Urothelium cell line (cell line): ENCODE measurements at regions not wholly inside any gene's neighbourhood (a gene's known extent, or its start where the extent isn't known, plus 50 kb on each side); places are given as distances from the start of the nearest gene placed in this dataset.
"Not testable (repeated sequence)": the region's sequence is repeated elsewhere in the genome, so short reads cannot be mapped to it uniquely, and the experiment has no call there.

Experiments
- DNase-seq: peaks from one replicate; pipeline ENCODE4 v3.0.0; 2011; ENCODE audit warnings: low spot score, mixed read lengths
- FAIRE-seq: peaks from 2 replicates; lab custom pipeline; 2011; peaks lifted over from hg19 to GRCh38; lab: Jason Lieb, UNC

DNA sequence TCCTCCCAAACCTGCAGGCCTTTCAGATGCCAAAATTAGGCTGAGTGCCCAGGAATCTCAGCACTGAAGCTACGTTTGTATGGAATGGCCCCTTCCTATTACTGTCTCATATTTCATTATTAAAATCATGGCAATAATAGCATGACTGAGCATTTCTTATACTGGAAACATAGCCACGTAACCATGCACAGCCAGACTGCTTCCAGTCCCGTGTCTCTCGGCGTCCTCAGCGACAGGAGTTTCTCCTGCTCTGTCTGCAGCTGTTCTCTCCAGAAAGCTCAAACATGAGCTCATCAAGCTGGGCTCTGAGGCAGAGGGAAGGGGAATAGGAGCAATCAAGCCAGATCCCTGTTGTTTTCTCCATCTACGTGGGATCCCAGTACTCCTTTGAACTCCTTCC, 104.0 kb downstream of the CDC7 start:
- DNase-seq (no peak), FAIRE-seq (no peak)

DNA sequence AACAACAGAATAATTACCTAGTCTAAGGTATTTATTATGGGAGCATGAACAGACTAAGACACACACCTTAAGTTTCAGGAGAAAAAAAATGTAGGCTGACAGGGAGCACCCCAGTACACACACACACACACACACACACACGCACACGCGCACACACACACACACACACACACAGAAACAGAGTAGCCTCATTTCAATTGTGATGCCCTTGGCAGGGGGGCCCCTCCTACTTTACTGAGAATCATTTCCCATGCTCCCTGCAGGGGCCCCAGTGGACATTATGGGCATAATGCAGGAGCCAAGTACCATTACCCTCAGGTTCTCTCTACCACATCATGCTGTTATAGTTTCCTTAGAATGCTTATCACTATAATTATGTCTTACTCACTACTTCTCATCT, 104.9 kb downstream of the CDC7 start:
- FAIRE-seq, result no peak
- DNase-seq, result no peak

DNA sequence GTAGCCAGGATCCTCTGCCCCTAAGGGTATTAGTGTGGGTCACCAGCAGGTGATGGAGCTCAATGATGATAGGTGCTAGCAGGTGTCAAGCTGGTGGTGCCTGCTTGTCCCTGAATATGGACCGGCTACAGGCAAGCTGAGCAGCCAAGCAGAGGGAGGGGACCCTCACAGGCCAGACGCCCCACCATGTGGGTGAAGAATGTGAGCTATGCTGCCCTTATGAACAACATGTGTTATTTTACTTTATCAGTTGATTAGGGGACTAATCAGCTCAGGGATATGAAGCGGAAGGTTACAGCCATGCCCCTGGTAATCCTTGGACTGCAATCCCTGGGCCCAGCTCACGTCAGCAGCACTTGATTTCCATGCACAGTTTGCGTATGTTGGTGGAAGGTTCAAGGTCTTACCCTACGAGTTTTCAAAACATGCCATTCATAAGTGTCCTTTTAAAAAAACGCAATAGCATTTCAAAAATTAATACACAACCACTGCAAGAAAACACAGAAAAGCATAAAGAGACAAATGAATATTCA, 106.0 kb downstream of the CDC7 start:
- DNase-seq (no peak), FAIRE-seq (peak; percentile 32)

DNA sequence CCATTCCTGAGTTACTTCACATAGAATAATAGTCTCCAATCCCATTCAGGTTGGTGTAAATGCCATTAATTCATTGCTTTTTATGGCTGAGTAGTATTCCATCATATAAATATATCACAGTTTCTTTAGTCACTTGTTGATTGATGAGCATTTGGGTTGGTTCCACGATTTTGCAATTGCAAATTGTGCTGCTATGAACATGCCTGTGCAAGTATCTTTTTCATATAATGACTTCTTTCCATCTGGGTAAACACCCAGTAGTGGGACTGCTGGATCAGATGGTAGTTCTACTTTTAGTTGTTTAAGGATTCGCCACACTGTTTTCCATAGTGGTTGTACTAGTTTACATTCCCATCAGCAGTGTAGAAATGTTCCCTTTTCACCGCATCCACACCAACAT, 107.0 kb downstream of the CDC7 start:
- not testable (repeated sequence) for DNase-seq, FAIRE-seq

DNA sequence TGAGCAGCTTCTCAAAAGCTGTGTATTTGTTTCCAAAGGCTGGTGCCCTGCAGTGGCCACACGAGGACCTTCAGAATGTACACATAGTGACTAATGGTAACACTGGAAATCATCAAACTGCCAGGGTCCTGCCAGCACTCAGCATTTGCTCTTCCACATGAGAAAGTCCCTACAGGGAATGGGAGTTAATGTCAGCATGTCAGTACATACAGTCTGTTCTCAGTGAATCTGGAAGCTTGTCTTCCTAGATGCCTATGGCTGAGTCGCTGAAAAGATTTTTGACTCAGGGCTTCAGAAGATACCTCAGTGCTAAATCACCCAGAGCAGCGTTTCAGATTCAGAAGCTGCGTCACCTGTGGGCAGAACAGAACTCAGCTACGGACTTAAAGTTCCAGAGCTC, 108.2 kb downstream of the CDC7 start:
- DNase-seq, result no peak
- FAIRE-seq, result no peak

DNA sequence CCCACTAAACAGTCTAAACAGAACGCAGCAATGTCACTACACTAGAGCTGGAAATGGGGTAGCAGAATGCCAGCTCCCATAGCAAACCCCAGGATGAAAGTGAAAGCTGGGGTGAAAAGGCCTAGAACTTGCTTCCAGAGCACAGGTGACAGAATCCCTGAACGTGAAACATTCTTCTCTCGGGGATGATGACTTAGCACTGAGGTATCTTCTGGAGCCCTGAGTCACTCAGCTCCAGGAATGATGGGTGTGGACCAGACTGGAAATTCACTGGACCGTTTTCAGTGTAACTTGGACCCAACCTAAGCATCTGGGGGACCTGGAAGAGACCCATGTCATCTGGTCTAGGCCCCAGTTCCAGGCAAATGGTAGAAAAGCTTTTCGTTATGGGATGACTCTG, 108.9 kb downstream of the CDC7 start:
- DNase-seq (peak; percentile 66), FAIRE-seq (no peak)

DNA sequence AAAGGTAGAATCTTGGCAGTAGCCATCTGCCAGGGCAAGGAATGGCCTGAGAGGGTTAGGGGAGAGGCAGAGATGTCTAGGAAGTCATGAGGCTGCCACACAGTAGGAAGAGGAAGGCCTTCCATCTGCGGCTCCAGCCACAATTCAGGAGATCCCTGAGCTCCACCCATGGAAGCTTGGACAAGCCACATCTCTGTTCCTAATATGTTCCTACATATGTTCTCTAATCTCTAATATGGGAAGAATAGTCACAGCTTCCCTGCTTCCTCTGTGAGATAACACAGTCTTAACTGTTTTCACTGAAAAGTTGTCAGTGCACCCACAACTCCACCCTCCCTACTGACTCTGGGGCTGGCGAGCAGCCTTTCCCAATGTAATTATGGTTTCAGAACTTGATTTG, 109.5 kb downstream of the CDC7 start:
- FAIRE-seq (no peak), DNase-seq (no peak)

DNA sequence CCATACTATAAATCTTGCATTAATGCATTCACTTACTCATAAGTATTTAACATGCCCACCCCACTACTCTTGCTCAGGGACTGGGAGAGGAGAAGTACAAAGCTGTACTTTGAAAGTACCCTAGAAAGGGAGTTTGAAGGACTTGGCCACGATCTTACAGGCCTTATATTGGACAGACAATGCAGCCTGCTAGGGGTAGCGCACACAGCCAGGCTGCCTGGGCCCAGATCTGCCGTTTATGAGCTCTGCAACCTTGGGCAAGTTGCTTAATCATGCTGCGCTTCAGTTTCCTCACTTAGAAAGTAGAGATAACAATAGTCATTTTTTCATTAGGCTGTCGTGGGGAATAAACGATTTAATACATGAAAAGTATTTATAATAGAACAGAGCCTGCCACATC, 110.1 kb downstream of the CDC7 start:
- FAIRE-seq (no peak), DNase-seq (no peak)

DNA sequence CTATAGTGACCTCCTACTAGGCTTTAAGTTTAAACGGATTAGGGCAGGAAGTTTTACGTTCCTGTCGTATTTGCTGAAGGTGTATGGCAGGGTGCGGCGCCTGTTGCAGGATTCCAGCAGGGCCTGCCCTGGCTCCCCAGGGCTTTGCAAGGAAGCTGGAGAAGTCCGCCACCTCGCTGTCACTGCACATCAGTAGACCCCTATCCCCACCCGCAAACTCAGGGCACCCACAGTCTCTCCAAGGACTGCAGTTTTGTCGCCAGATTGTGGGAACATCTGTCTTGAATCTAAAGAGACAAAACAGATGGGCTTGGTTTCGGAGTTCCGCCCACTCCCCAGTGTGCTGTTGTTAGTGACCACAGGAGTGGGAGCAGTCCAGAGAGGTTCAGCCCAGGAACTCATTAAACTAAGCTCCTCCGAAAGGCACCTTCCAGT, 110.8 kb downstream of the CDC7 start:
- DNase-seq, result no peak
- no peak for FAIRE-seq

DNA sequence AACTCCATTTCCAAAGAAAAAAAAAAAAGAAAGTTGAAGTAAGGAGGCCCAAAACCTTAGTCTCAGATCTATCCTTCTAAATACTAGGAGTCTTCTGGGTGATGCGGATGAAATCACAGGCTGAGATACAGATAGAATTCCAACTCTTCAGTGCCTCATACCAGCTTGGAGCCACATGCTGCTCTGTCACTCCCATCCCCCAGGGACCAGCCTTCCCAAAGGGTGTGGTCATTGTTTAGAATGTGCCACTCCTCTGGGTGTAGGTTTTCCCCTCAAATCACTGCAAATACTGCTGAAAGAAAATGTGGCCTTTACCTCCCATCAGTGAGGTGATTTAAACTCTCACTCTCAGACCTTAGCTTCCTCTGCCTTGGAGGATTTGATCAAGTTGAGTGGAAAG, 112.9 kb downstream of the CDC7 start:
- FAIRE-seq (no peak), DNase-seq (no peak)

DNA sequence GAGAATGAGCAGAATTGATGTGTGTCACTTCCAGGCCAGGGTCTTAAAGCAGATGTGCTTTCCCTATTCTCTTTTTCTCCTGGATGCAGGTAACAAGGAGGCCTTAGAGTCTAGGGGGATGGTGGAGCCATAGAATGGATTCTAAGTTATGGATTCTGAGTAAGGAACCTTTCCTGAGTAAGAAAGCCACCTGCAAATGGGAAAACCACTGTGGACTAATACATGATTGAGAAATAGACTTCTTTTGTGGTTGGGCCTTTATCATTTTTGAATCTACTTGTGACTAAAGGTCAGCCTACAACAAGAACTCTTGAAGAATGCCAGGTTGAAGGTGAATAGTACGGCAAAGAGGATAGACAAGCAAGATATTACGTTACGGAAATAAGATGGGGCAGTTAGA, 116.1 kb downstream of the CDC7 start:
- FAIRE-seq (no peak), DNase-seq (no peak)

DNA sequence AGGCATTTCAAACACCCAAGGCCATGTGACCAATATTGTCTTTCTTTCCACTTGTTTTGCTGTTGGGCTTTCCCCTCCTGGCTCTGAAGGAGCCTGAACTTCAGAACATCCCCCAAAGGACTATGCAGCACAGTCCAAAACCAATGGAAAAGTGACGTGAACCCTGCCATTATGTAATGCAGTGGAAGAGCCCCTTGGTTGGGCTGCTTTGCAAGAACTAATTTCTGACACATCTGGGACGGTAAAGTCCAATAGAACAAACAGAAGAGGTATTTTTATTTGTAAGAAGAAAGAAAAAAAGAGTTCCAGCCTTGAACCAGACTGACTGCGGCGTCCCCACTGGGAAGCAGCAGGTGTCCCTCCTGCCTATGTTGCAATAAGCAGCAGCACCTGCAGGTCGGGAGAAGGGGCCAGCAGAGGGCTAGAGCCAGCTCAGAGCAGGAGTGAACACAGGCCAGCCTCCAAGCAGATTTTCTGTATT, 116.7 kb downstream of the CDC7 start:
- no peak for DNase-seq
- FAIRE-seq, result no peak

DNA sequence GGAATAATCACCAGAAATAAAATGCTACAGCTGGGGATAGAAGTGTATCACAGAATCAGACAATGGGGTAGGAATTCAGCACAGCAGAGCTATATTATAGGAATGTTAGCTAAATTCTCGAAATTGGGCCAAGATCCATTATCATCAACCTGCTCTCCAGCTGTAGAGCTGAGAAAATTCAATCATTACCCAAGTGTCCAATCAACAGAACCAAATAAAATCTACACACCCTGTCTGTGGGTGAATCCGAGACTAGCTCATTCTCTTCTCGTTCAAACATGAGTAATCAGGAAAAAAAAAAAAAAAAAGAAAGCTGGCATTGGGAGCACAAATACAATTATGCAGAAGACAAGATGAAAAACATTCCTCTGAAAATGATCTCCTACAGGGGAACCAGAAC, 119.2 kb downstream of the CDC7 start:
- DNase-seq, result no peak
- no peak for FAIRE-seq

DNA sequence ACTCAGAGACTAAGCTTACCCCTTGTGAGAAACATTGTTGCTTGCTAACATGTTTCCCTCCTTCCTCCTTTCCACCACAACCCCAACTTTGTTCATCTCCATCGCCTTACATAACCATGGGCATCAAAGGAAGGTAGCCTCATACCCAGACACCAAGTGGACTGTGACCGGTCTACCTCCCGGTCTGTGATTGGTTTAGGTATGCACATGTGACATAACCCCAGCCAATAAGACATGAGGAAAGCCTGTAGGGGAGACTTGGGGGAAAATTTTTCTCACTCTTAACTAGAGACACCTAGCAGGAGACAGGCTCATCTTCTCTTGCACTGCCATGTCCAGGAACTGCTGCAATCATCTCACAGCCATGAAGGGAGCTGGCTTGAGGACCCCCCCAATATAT, 120.7 kb downstream of the CDC7 start:
- FAIRE-seq, result no peak

DNA sequence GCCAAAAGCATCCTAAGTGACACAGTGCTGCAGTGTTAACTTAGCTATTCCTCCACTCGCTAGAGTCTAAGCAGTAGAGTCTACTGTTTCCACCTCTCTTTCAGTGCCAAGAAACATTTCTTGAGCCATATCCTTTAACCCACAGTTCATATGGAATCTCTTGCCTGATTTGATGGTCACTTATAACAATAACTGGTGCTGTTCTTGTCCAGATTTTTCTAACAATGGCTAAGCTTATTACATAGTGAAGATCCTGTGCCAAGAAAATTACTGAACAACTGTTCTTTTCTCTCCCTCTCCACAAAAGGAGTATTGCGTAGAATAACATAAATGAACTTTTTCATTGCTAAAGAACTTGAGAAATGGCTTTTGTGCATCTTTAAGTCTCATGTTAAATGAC, 121.3 kb downstream of the CDC7 start:
- FAIRE-seq, result no peak

More for the DNA sequence above, 120.7 kb downstream of the CDC7 start:
- no peak for DNase-seq

DNA sequence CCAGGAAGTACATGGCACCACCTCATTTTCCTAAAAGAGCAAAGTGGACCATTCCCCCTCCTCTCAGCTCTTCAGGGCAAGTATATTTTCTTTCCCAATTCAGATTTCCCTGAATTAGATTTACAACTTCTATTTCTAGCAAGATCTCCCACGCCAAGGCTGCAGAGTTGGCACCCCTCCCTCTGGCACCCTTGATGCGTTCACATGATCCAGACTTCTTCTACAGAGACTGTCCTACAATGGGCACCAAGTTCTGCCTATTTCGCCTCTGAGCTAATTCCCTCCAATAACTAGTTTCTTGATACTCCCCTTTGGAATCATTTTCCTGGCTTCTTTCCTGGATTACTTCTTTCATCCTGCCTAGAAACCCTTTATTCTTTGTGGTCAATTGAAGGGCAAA, 122.0 kb downstream of the CDC7 start:
- FAIRE-seq, result no peak
- DNase-seq, result no peak

More for the DNA sequence above, 121.3 kb downstream of the CDC7 start:
- DNase-seq, result no peak

DNA sequence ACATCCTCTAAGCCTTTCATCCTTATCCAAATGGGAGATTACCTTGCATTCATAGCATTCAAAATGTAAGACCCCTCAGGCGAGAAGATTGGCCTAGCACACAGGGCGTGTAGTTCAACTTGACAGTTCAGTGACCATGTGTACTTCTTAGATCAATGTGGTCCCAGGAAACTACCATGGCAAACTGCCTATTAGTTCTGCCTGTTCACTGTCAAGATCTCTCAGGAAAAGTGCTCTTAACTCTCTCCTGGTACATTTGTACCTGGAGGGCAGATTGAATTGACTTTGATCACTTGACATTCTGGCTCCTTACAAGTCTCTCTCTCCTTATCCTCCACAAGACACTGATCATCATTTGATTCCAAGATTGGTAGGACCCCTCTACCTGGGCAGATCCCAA, 122.4 kb downstream of the CDC7 start:
- FAIRE-seq (no peak), DNase-seq (no peak)

DNA sequence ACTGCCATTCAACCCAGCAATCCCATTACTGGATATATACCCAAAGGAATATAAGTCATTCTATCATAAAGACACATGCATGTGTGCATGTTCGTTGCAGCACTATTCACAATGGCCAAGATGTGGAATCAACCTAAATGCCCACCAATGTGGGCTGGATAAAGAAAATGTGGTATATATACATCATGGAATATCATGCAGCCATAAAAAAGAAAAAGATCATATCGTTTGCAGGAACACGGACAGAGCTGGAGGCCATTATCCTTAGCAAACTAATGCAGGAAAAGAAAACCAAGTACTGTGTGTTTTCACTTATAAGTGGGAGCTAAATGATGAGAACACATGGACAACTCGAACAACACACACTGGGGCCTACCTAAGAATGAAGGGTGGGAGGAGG, 123.7 kb downstream of the CDC7 start:
- DNase-seq (no peak), FAIRE-seq (no peak)
